Naive thymus-derived CD8-positive, alpha-beta T cell (primary cell): ENCODE measurements at regions not wholly inside any gene's neighbourhood (a gene's known extent, or its start where the extent isn't known, plus 50 kb on each side); places are given as distances from the start of the nearest gene placed in this dataset.

Experiments
- ATAC-seq, 2 donors: fragments of 150-1000 bp; cut with Tn5 transposase in 1 of 2; sonication (Bioruptor Pico), chemical (Tn5 transposase) in 1 of 2; 1 replicate in 1 of 2; 2 replicates in 1 of 2; pipeline ENCODE4 v1.10.0; 2021; ENCODE audit warnings: mild to moderate bottlenecking in 2 of 2, moderate library complexity in 2 of 2
- POLR2A ChIA-PET: fragments of 350-600 bp; sonication (Branson Sonifier 250); formaldehyde crosslinking; loops from one replicate; lab custom pipeline; 2021; ENCODE audit warnings: antibody characterized with exemption; lab: Charles Lee
- DNase-seq, 10 donors: peaks; one replicate each; pipeline versions ENCODE4 v3.0.0 to v3.0.0-alpha.2; 2020 to 2022
- H3K27ac Mint-ChIP-seq, 10 donors: one replicate each; pipeline ENCODE4 v1.8.0; 2020 to 2022; ENCODE audit warnings: mild to moderate bottlenecking in 10 of 10, mixed read lengths in 10 of 10, moderate library complexity in 4 of 10, inconsistent platforms in 1 of 10
- H3K27me3 Mint-ChIP-seq, 5 donors: one replicate each; pipeline ENCODE4 v1.8.0; 2021 to 2022; ENCODE audit warnings: mixed read lengths in 5 of 5
- H3K36me3 Mint-ChIP-seq, 3 donors: one replicate each; pipeline ENCODE4 v1.8.0; 2020 to 2022; ENCODE audit warnings: mixed read lengths in 3 of 3, mild to moderate bottlenecking in 2 of 3, inconsistent platforms in 1 of 3
- H3K4me1 Mint-ChIP-seq, 4 donors: one replicate each; pipeline ENCODE4 v1.8.0; 2021 to 2022; ENCODE audit warnings: mixed read lengths in 4 of 4
- H3K4me3 Mint-ChIP-seq, 10 donors: one replicate each; pipeline ENCODE4 v1.8.0; 2020 to 2022; ENCODE audit warnings: mild to moderate bottlenecking in 10 of 10, mixed read lengths in 10 of 10, moderate library complexity in 6 of 10, inconsistent platforms in 1 of 10
- H3K9me3 Mint-ChIP-seq, 9 donors: one replicate each; pipeline ENCODE4 v1.8.0; 2020 to 2022; ENCODE audit warnings: mixed read lengths in 9 of 9, mild to moderate bottlenecking in 3 of 9, inconsistent platforms in 1 of 9, moderate library complexity in 1 of 9

- H3K9me3 Mint-ChIP-seq = no peaks in the 10 kb centered on the region
- no peak for ATAC-seq
- POLR2A ChIA-PET = interaction anchor here (1.6 kb wide), 1 partner anchor 8 kb away, joined by 5 read pairs; no protein-coding TSS in a partner anchor
- no peak overlapping the region for H3K4me3 Mint-ChIP-seq
- no peak overlapping the region for H3K27ac Mint-ChIP-seq
- peaks cover 0 to 2% (median 0%) of the 10 kb centered on the region in 5 donors for H3K27me3 Mint-ChIP-seq
- DNase-seq = no peak
- peaks cover 17 to 74% (median 34%) of the 10 kb centered on the region in 4 donors for H3K4me1 Mint-ChIP-seq
- H3K36me3 Mint-ChIP-seq = no peaks in the 10 kb centered on the region
Measured at GRCh38 chr1:234973426-234974250, 155.0 kb downstream of the TOMM20 start.

DNA sequence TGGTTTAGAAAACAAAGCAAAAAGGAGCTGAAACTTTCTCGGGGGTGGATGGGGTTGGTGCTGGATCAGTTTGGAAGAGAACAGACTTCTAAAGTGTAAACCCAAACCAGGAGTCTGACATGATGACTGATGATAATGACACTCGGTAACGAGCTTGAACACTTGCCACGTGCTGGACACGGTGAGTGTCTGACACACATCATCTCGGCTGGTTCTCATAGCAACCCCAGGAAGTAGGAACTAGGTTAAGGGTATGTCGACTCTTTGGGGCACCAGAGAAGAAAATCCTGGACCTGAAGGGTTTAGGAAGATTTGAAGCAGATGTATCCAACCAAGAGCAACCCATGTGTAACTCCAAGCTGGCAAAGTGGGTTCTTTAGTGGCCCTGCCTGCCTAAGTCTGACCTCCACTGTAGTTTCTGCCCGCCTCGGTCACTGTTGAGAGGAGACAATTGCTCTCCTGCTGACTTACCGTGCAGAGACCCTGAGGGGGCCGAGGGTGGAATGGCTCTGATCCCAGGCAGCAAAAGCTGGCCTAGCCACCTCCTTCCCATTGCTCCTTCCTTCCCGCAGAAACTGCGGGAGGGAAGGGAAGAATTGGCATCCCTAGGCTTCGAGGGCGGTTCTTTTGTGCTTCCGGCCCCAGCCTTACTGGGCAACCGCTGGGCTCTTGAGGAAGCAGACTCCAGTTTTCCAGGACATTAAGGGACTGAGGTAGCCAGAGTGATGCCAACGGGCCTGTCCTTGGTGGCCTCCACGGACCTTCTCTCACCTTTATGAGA is 156.0 kb downstream of the TOMM20 start:
- H3K4me1 Mint-ChIP-seq = peaks cover 11 to 67% (median 26%) of the 10 kb centered on the region in 4 donors
- H3K4me3 Mint-ChIP-seq = peak overlapping the region in 2 of 10 donors; percentile 29 to 64
- POLR2A ChIA-PET = interaction anchor here (0.6 to 1.0 kb wide), 2 partner anchors 39 to 497 kb away, joined by 3 read pairs; no protein-coding TSS in a partner anchor
- DNase-seq (no peak), ATAC-seq (no peak)
- peaks cover 0 to 5% (median 0%) of the 10 kb centered on the region in 5 donors for H3K27me3 Mint-ChIP-seq
- no peaks in the 10 kb centered on the region for H3K9me3 Mint-ChIP-seq
- no peaks in the 10 kb centered on the region for H3K36me3 Mint-ChIP-seq
- peak overlapping the region in 4 of 10 donors; percentile 1 to 42 (median 12) for H3K27ac Mint-ChIP-seq

DNA sequence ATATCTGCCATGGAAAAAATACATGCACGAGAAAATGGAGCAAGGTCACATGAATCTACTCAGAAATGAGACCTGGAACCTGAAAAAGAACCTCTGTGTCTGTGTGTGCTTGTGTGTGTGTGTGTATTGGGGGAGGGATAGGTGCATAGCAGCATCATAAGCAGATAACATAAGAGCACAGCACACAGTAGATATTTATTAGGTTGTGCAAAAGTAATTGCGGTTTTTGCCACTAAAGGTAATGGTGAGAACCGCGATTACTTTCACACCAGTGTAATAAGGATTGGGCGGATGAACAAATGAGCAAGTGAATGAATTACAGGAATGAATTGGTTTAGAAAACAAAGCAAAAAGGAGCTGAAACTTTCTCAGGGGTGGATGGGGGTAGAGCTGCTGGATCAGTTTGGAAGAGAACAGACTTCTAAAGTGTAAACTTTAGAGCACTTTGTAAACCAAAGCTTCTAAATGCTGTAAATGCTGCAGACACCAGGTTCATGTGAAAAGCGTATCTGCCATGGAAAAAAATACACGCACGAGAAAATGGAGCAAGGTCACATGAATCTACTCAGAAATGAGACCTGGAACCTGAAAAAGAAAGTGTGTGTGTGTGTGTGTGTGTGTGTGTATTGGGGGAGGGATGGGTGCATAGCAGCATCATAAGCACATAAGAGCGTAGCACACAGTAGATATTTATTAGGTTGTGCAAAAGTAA is 156.9 kb downstream of the TOMM20 start:
- POLR2A ChIA-PET = interaction anchor here (1.0 to 1.6 kb wide), 2 partner anchors 8 to 40 kb away, joined by 3 read pairs; no protein-coding TSS in a partner anchor
- no peaks in the 10 kb centered on the region for H3K36me3 Mint-ChIP-seq
- DNase-seq = no peak
- H3K27ac Mint-ChIP-seq = peak overlapping the region in 7 of 10 donors; percentile 1 to 56 (median 16)
- H3K27me3 Mint-ChIP-seq = peaks cover 0 to 5% (median 0%) of the 10 kb centered on the region in 5 donors
- ATAC-seq = no peak
- no peak overlapping the region for H3K4me3 Mint-ChIP-seq
- H3K9me3 Mint-ChIP-seq = no peaks in the 10 kb centered on the region
- peaks cover 11 to 59% (median 22%) of the 10 kb centered on the region in 4 donors for H3K4me1 Mint-ChIP-seq

GRCh38 chr1:234970731-234971476 is 157.7 kb downstream of the TOMM20 start:
- Mint-ChIP-seq H3K27ac (peak overlapping the region in 8 of 10 donors; percentile 13 to 69 (median 44)), H3K36me3 (no peaks in the 10 kb centered on the region), H3K27me3 (peaks cover 0 to 5% (median 0%) of the 10 kb centered on the region in 5 donors), H3K9me3 (no peaks in the 10 kb centered on the region), H3K4me3 (peak overlapping the region in 6 of 10 donors; percentile 15 to 59 (median 24)), H3K4me1 (peaks cover 15 to 53% (median 23%) of the 10 kb centered on the region in 4 donors)
- peak in 1 of 2 donors; percentile 10 for ATAC-seq
- DNase-seq = no peak
- POLR2A ChIA-PET = interaction anchor here (0.6 to 1.6 kb wide), 4 partner anchors 9 to 359 kb away, joined by 3 to 7 read pairs (median 3); no protein-coding TSS in a partner anchor

DNA sequence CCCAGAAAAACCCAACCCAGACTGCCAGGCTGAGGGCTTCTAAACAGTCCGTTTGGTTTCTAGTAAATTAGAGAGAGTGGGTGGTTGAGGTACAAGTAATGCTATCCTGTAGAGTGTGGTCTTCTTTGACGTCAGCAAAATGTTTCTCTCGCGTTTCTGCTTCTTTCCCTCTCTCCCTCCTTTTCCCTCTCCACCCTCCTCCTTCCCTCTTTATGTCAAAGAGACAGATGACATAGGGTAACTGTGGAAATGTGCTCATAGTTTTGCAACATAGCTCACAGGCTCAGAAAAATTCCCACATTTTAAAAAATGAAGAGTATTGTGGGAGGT is 158.3 kb downstream of the TOMM20 start:
- DNase-seq (no peak), ATAC-seq (peak in 1 of 2 donors; percentile 35)
- peak overlapping the region in 6 of 10 donors; percentile 2 to 59 (median 24) for H3K4me3 Mint-ChIP-seq
- POLR2A ChIA-PET = interaction anchor here (0.5 to 1.3 kb wide), 5 partner anchors 11 to 379 kb away, joined by 3 to 7 read pairs (median 4); no protein-coding TSS in a partner anchor
- peaks cover 13 to 50% (median 27%) of the 10 kb centered on the region in 4 donors for H3K4me1 Mint-ChIP-seq
- H3K27me3 Mint-ChIP-seq = peaks cover 0 to 5% (median 0%) of the 10 kb centered on the region in 5 donors
- peak overlapping the region in 3 of 10 donors; percentile 11 to 69 (median 36) for H3K27ac Mint-ChIP-seq
- no peaks in the 10 kb centered on the region for H3K9me3 Mint-ChIP-seq
- H3K36me3 Mint-ChIP-seq = no peaks in the 10 kb centered on the region

DNA sequence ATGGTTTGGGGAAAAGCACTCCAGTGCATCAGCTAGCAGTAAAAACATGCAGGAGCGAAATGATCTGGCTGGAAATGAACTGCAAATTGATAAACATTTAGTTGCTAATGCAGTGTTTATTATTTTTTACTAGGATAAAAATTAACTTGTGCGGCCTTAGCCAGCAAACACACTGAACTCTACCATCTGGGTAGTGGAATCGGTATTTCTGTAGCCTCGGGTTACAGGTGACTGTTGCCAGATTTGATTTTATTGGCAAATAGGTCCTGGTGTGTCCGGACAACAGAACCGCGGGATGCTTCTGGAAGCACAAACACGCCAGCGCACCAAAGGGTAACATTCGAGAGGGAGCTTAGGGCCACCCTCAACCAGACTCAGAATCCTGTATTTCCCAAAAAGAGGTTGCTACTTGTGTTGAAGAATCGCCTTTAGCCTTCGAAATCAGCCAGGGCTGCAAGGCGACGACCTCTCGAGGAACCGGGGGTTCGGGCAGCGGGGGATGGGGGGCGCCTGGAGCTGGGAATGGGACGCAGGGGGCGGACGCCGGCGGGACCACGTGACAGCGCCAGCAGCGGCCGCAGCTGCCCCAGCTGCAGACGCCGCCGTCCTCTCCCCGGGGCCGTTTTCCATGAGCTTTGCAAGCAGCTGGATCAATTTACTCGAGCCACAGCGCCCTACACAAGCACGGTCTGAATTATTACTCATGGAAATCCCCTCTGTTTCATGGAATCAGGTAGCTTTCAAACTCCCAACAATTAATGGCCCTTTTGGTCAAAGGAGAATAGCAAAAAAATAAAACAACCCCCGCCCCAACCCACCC is 158.8 kb downstream of the TOMM20 start:
- peak overlapping the region in 1 of 10 donors; percentile 12 for H3K27ac Mint-ChIP-seq
- H3K4me3 Mint-ChIP-seq = peak overlapping the region in 4 of 10 donors; percentile 3 to 19 (median 10)
- ATAC-seq (no peak), DNase-seq (no peak)
- peaks cover 0 to 5% (median 0%) of the 10 kb centered on the region in 5 donors for H3K27me3 Mint-ChIP-seq
- no peaks in the 10 kb centered on the region for H3K9me3 Mint-ChIP-seq
- POLR2A ChIA-PET = interaction anchor here (0.5 to 1.3 kb wide), 5 partner anchors 10 to 379 kb away, joined by 3 to 5 read pairs (median 3); no protein-coding TSS in a partner anchor
- H3K36me3 Mint-ChIP-seq = no peaks in the 10 kb centered on the region
- H3K4me1 Mint-ChIP-seq = peaks cover 15 to 50% (median 33%) of the 10 kb centered on the region in 4 donors

DNA sequence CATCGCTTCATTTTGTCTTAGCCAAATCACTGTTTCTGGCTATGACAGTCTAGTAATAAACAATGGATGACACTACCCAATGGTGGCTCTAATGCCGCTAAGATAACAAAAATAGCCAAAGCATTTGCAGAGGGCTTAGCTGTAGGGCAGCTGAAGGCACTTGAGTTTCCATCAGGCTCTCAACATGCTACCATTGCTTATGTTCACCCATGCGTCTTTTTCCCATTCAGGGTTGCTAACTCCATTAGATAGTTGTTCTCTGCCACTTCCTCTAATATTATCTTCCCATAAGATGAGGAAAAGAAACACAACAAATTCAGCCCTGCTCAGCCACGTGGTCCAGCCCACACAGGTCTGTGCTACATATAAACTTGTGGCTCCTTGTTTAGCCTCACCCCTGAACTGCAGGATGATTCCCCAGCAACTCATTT is 159.6 kb downstream of the TOMM20 start:
- DNase-seq (no peak), ATAC-seq (no peak)
- Mint-ChIP-seq H3K4me1 (peaks cover 22 to 57% (median 40%) of the 10 kb centered on the region in 4 donors), H3K4me3 (no peak overlapping the region), H3K27me3 (peaks cover 0 to 5% (median 0%) of the 10 kb centered on the region in 5 donors), H3K9me3 (no peaks in the 10 kb centered on the region), H3K36me3 (no peaks in the 10 kb centered on the region), H3K27ac (no peak overlapping the region)
- POLR2A ChIA-PET = interaction anchor here (1.2 to 1.3 kb wide), 2 partner anchors 11 to 13 kb away, joined by 3 to 4 read pairs; no protein-coding TSS in a partner anchor

DNA sequence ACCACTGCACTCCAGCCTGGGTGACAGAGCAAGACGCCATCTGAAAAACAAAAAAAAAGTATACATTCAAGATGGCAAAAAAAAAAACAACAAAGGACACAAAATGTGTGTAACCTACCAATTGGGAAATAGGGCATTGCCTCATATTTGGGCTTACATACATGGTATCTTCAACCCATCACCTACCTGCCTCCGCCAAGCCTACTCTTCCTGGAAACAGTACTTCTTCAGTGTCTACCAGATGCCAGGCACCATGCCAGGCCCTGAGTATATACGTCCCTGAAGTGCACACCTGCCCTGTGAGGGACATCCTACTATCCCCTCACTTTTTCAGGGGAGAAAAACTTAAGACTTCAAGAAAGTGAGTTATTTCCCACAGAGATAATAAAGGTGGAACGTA is 160.2 kb downstream of the TOMM20 start:
- POLR2A ChIA-PET = interaction anchor here (1.2 kb wide), 1 partner anchor 12 kb away, joined by 3 read pairs; no protein-coding TSS in a partner anchor
- peaks cover 0 to 5% (median 0%) of the 10 kb centered on the region in 5 donors for H3K27me3 Mint-ChIP-seq
- peak overlapping the region in 2 of 10 donors; percentile 62 to 70 for H3K27ac Mint-ChIP-seq
- peaks cover 25 to 63% (median 46%) of the 10 kb centered on the region in 4 donors for H3K4me1 Mint-ChIP-seq
- no peak overlapping the region for H3K4me3 Mint-ChIP-seq
- DNase-seq (no peak), ATAC-seq (no peak)
- H3K36me3 Mint-ChIP-seq = no peaks in the 10 kb centered on the region
- H3K9me3 Mint-ChIP-seq = no peaks in the 10 kb centered on the region

GRCh38 chr1:234967121-234967520 is 161.5 kb downstream of the TOMM20 start:
- peak overlapping the region in 1 of 10 donors; percentile 21 for H3K27ac Mint-ChIP-seq

DNA sequence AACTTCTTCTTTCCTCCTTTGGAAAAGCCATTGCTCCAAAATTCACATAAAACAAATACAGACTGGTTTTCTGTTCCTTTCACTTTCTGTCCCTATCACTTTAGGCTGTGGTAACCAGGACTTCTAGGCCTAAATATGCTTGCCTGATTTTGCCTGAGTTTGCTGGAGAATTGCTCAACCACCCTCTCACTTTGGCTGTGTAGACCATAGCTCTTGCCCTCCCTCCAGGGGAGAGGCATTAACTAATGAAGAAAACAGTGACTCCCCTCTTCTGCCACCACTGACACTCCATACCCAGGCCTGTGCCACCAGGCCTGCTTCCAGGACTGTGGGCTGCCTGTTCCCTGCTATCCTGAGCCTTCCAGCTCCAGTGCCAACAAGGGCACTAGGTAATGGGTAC is 163.5 kb downstream of the TOMM20 start:
- peaks cover 0 to 5% (median 0%) of the 10 kb centered on the region in 5 donors for H3K27me3 Mint-ChIP-seq
- DNase-seq = no peak
- H3K27ac Mint-ChIP-seq = peak overlapping the region; percentile 60 to 96 (median 86)
- no peaks in the 10 kb centered on the region for H3K9me3 Mint-ChIP-seq
- peak overlapping the region in 9 of 10 donors; percentile 5 to 81 (median 37) for H3K4me3 Mint-ChIP-seq
- no peaks in the 10 kb centered on the region for H3K36me3 Mint-ChIP-seq
- POLR2A ChIA-PET = interaction anchor here (0.9 to 2.9 kb wide), 4 partner anchors 10 to 359 kb away, joined by 3 to 8 read pairs (median 4); no protein-coding TSS in a partner anchor
- ATAC-seq = no peak
- H3K4me1 Mint-ChIP-seq = peaks cover 36 to 66% (median 59%) of the 10 kb centered on the region in 4 donors

More at GRCh38 chr1:234967121-234967520, 161.5 kb downstream of the TOMM20 start:
- no peak overlapping the region for H3K4me3 Mint-ChIP-seq
- no peak for DNase-seq
- no peaks in the 10 kb centered on the region for H3K9me3 Mint-ChIP-seq
- H3K36me3 Mint-ChIP-seq = no peaks in the 10 kb centered on the region
- POLR2A ChIA-PET = interaction anchor here (2.9 kb wide), 1 partner anchor 10 kb away, joined by 8 read pairs; no protein-coding TSS in a partner anchor
- no peak for ATAC-seq
- H3K4me1 Mint-ChIP-seq = peaks cover 31 to 67% (median 58%) of the 10 kb centered on the region in 4 donors
- peaks cover 0 to 5% (median 0%) of the 10 kb centered on the region in 5 donors for H3K27me3 Mint-ChIP-seq
